ENCODE measurements at regions not wholly inside any gene's neighbourhood (a gene's known extent, or its start where the extent isn't known, plus 50 kb on each side); places are given as distances from the start of the nearest gene placed in this dataset.

DNA sequence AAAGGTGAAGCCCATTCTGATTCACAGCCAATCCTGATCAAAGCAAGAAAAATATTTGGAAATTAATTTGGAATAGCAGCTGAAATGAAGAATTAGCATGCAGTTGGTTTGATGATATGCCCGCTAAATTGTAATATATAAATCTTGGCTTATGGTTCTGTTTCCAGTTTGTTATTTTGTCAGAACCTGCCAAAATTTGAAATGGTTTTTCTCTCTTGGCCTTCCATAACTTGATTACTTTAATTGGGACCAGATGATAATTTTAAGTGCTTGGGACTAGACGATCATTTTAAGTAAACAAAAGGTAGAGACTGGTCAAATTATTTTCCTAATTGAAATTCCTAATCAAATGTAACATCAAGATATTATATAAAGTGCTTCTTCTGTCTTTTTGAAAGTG is 842.4 kb downstream of the TBL1XR1 start:
- Histone ChIP-seq H4K20me1 (ENCODE audit: insufficient read depth, low read length) (no peaks in the 10 kb centered on the region), H3K27me3 (ENCODE audit: control insufficient read depth in 2 of 2, insufficient read depth in 2 of 2, low read length in 2 of 2) (no peaks in the 10 kb centered on the region), H3K36me3 (replicated peaks in 1 of 2; ENCODE audit: control insufficient read depth in 1 of 2, insufficient read depth in 2 of 2, low read length in 2 of 2) (no peaks in the 10 kb centered on the region), H3K4me3 (replicated peaks in 1 of 3; ENCODE audit: low read depth in 2 of 3, low read length in 3 of 3) (no peak overlapping the region), H3K4me2 (replicated peaks; ENCODE audit: extremely low read depth, low read length, poor library complexity, severe bottlenecking) (no peak overlapping the region), H2AFZ (ENCODE audit: insufficient read depth, low read depth, low read length, poor library complexity, severe bottlenecking) (no peak overlapping the region), H3K9me3 (replicated peaks in 1 of 2; ENCODE audit: control insufficient read depth in 1 of 2, insufficient read depth in 1 of 2, low read length in 2 of 2) (peaks cover 17 to 20% of the 10 kb centered on the region in 2 donors), H3K79me2 (ENCODE audit: insufficient read depth, low read length) (no peaks in the 10 kb centered on the region), H3K4me1 (ENCODE audit: control insufficient read depth in 1 of 2, insufficient read depth in 2 of 2, low read length in 2 of 2) (no peaks in the 10 kb centered on the region), H3K9ac (ENCODE audit: insufficient read depth, low read length, poor library complexity, severe bottlenecking) (no peak overlapping the region), H3K27ac (ENCODE audit: low read depth in 1 of 2, low read length in 2 of 2) (no peak overlapping the region)
- H3K27ac Mint-ChIP-seq = no peak overlapping the region
- intact Hi-C loops (cut with micrococcal nuclease) = no loop called here
- no CpG with 5 or more reads among the region's 2 CpGs for WGBS (ENCODE audit: insufficient coverage)
- peaks cover 0 to 13% (median 2%) of the 10 kb centered on the region in 7 donors for H3K9me3 Mint-ChIP-seq
- TF ChIP-seq CTCF (IDR thresholded peaks at IDR 0.05) = no peak
- no peak overlapping the region for H3K4me3 Mint-ChIP-seq
- no peak for DNase-seq
- no peaks in the 10 kb centered on the region for H3K27me3 Mint-ChIP-seq (ENCODE audit: low read depth in 3 of 3)
- H3K36me3 Mint-ChIP-seq = no peaks in the 10 kb centered on the region
- no peaks in the 10 kb centered on the region for H3K4me1 Mint-ChIP-seq

GRCh38 chr3:176352716-176353334 is 844.5 kb downstream of the TBL1XR1 start:
- Histone ChIP-seq H3K9me3 (replicated peaks in 1 of 2; ENCODE audit: control insufficient read depth in 1 of 2, insufficient read depth in 1 of 2, low read length in 2 of 2) (peaks cover 15 to 17% of the 10 kb centered on the region in 2 donors), H3K9ac (ENCODE audit: insufficient read depth, low read length, poor library complexity, severe bottlenecking) (no peak overlapping the region), H3K27me3 (ENCODE audit: control insufficient read depth in 2 of 2, insufficient read depth in 2 of 2, low read length in 2 of 2) (no peaks in the 10 kb centered on the region), H2AFZ (ENCODE audit: insufficient read depth, low read depth, low read length, poor library complexity, severe bottlenecking) (no peak overlapping the region), H3K79me2 (ENCODE audit: insufficient read depth, low read length) (no peaks in the 10 kb centered on the region), H4K20me1 (ENCODE audit: insufficient read depth, low read length) (no peaks in the 10 kb centered on the region), H3K36me3 (replicated peaks in 1 of 2; ENCODE audit: control insufficient read depth in 1 of 2, insufficient read depth in 2 of 2, low read length in 2 of 2) (no peaks in the 10 kb centered on the region), H3K27ac (ENCODE audit: low read depth in 1 of 2, low read length in 2 of 2) (no peak overlapping the region), H3K4me2 (replicated peaks; ENCODE audit: extremely low read depth, low read length, poor library complexity, severe bottlenecking) (no peak overlapping the region), H3K4me3 (replicated peaks in 1 of 3; ENCODE audit: low read depth in 2 of 3, low read length in 3 of 3) (no peak overlapping the region), H3K4me1 (ENCODE audit: control insufficient read depth in 1 of 2, insufficient read depth in 2 of 2, low read length in 2 of 2) (no peaks in the 10 kb centered on the region)
- WGBS (ENCODE audit: insufficient coverage) = 80% methylated on average over 3 of the region's 4 CpGs
- no peak overlapping the region for H3K4me3 Mint-ChIP-seq
- DNase-seq = no peak
- H3K27ac Mint-ChIP-seq = no peak overlapping the region
- no peaks in the 10 kb centered on the region for H3K27me3 Mint-ChIP-seq (ENCODE audit: low read depth in 3 of 3)
- H3K4me1 Mint-ChIP-seq = no peaks in the 10 kb centered on the region
- no peaks in the 10 kb centered on the region for H3K36me3 Mint-ChIP-seq
- H3K9me3 Mint-ChIP-seq = peaks cover 2 to 13% (median 3%) of the 10 kb centered on the region in 7 donors
- intact Hi-C loops (cut with micrococcal nuclease) = no loop called here
- TF ChIP-seq CTCF (IDR thresholded peaks at IDR 0.05) = no peak
